Activated T-cell treated with anti-CD3 and anti-CD28 coated beads, Interleukin-2, amount 50 U/mL, for 72 hours (primary cell): ENCODE measurements at regions not wholly inside any gene's neighbourhood (a gene's known extent, or its start where the extent isn't known, plus 50 kb on each side); places are given as distances from the start of the nearest gene placed in this dataset.
"Not testable (repeated sequence)": the region's sequence is repeated elsewhere in the genome, so short reads cannot be mapped to it uniquely, and the experiment has no call there.

ENCODE experiments used
- ATAC-seq, 2 donors: fragments of 150-1000 bp; cut with Tn5 transposase; replicated peaks in 1 of 2; 2 replicates each; pipeline ENCODE4 v1.10.0; 2021; ENCODE audit warnings: moderate library complexity in 2 of 2, mild to moderate bottlenecking in 1 of 2
- DNase-seq, 2 donors: peaks; one replicate each; pipeline ENCODE4 v3.0.0; 2021 to 2022; ENCODE audit warnings: mixed read lengths in 1 of 2
- H3K27ac Mint-ChIP-seq: one replicate; pipeline ENCODE4 v1.8.0; 2022; ENCODE audit warnings: mild to moderate bottlenecking, moderate library complexity, mixed read lengths
- H3K27me3 Mint-ChIP-seq: one replicate; pipeline ENCODE4 v1.8.0; 2022; ENCODE audit warnings: low read depth, mixed read lengths
- H3K36me3 Mint-ChIP-seq, 2 donors: one replicate each; pipeline ENCODE4 v1.8.0; 2022; ENCODE audit warnings: mixed read lengths in 2 of 2, mild to moderate bottlenecking in 1 of 2; ENCODE audit not compliant: insufficient read depth in 2 of 2
- H3K4me1 Mint-ChIP-seq: one replicate; pipeline ENCODE4 v1.8.0; 2022; ENCODE audit warnings: low read depth, mixed read lengths
- H3K4me3 Mint-ChIP-seq, 2 donors: one replicate each; pipeline ENCODE4 v1.8.0; 2022; ENCODE audit warnings: mild to moderate bottlenecking in 2 of 2, mixed read lengths in 2 of 2, moderate library complexity in 2 of 2
- H3K9me3 Mint-ChIP-seq, 2 donors: one replicate each; pipeline ENCODE4 v1.8.0; 2022; ENCODE audit warnings: mixed read lengths in 2 of 2

GRCh38 chr9:613771-614347 lies 227.6 kb upstream of the DMRT1 start:
- peaks cover 6% of the 10 kb centered on the region for H3K4me1 Mint-ChIP-seq
- H3K9me3 Mint-ChIP-seq = no peaks in the 10 kb centered on the region
- H3K36me3 Mint-ChIP-seq = no peaks in the 10 kb centered on the region
- no peak overlapping the region for H3K27ac Mint-ChIP-seq
- H3K4me3 Mint-ChIP-seq = peak overlapping the region in 1 of 2 donors; percentile 24
- ATAC-seq (peak; percentile 75 to 80), DNase-seq (peak; percentile 26 to 45)
- no peaks in the 10 kb centered on the region for H3K27me3 Mint-ChIP-seq

GRCh38 chr9:614431-614830 lies 227.1 kb upstream of the DMRT1 start:
- ATAC-seq = no peak
- no peaks in the 10 kb centered on the region for H3K9me3 Mint-ChIP-seq
- H3K27me3 Mint-ChIP-seq = no peaks in the 10 kb centered on the region
- H3K27ac Mint-ChIP-seq = no peak overlapping the region
- H3K4me3 Mint-ChIP-seq = no peak overlapping the region
- no peak for DNase-seq
- H3K4me1 Mint-ChIP-seq = peaks cover 6% of the 10 kb centered on the region
- H3K36me3 Mint-ChIP-seq = no peaks in the 10 kb centered on the region

GRCh38 chr9:615756-616155 lies 225.7 kb upstream of the DMRT1 start:
- H3K27me3 Mint-ChIP-seq = no peaks in the 10 kb centered on the region
- no peaks in the 10 kb centered on the region for H3K36me3 Mint-ChIP-seq
- peaks cover 6% of the 10 kb centered on the region for H3K4me1 Mint-ChIP-seq
- H3K27ac Mint-ChIP-seq = no peak overlapping the region
- no peak overlapping the region for H3K4me3 Mint-ChIP-seq
- ATAC-seq (no peak), DNase-seq (no peak)
- H3K9me3 Mint-ChIP-seq = no peaks in the 10 kb centered on the region

- Mint-ChIP-seq H3K4me1 (peaks cover 6% of the 10 kb centered on the region), H3K9me3 (no peaks in the 10 kb centered on the region), H3K36me3 (no peaks in the 10 kb centered on the region), H3K27ac (no peak overlapping the region), H3K4me3 (no peak overlapping the region), H3K27me3 (no peaks in the 10 kb centered on the region)
- ATAC-seq (no peak), DNase-seq (no peak)
Observed at GRCh38 chr9:616694-617093, 224.8 kb upstream of the DMRT1 start.

- H3K9me3 Mint-ChIP-seq = no peaks in the 10 kb centered on the region
- H3K4me3 Mint-ChIP-seq = no peak overlapping the region
- H3K36me3 Mint-ChIP-seq = no peaks in the 10 kb centered on the region
- ATAC-seq = no peak
- DNase-seq = no peak
- H3K27ac Mint-ChIP-seq = no peak overlapping the region
- no peaks in the 10 kb centered on the region for H3K27me3 Mint-ChIP-seq
- peaks cover 6% of the 10 kb centered on the region for H3K4me1 Mint-ChIP-seq
Observed at GRCh38 chr9:617445-618085, 223.9 kb upstream of the DMRT1 start.

GRCh38 chr9:618478-618877 lies 223.0 kb upstream of the DMRT1 start:
- Mint-ChIP-seq H3K27ac (no peak overlapping the region), H3K27me3 (no peaks in the 10 kb centered on the region), H3K9me3 (no peaks in the 10 kb centered on the region), H3K4me3 (no peak overlapping the region), H3K36me3 (no peaks in the 10 kb centered on the region), H3K4me1 (peaks cover 6% of the 10 kb centered on the region)
- DNase-seq (no peak), ATAC-seq (no peak)

GRCh38 chr9:621201-621855 lies 220.2 kb upstream of the DMRT1 start:
- no peak for ATAC-seq
- Mint-ChIP-seq H3K4me3 (no peak overlapping the region), H3K27ac (no peak overlapping the region), H3K4me1 (no peaks in the 10 kb centered on the region), H3K9me3 (no peaks in the 10 kb centered on the region), H3K27me3 (no peaks in the 10 kb centered on the region), H3K36me3 (no peaks in the 10 kb centered on the region)
- no peak for DNase-seq

- no peaks in the 10 kb centered on the region for H3K9me3 Mint-ChIP-seq
- no peaks in the 10 kb centered on the region for H3K36me3 Mint-ChIP-seq
- ATAC-seq = no peak
- peaks cover 8% of the 10 kb centered on the region for H3K4me1 Mint-ChIP-seq
- H3K4me3 Mint-ChIP-seq = no peak overlapping the region
- no peaks in the 10 kb centered on the region for H3K27me3 Mint-ChIP-seq
- no peak overlapping the region for H3K27ac Mint-ChIP-seq
- DNase-seq = no peak
Observed at GRCh38 chr9:624935-625500, 216.5 kb upstream of the DMRT1 start.

- Mint-ChIP-seq H3K4me1 (peaks cover 12% of the 10 kb centered on the region), H3K27ac (no peak overlapping the region), H3K27me3 (no peaks in the 10 kb centered on the region), H3K4me3 (no peak overlapping the region), H3K9me3 (no peaks in the 10 kb centered on the region), H3K36me3 (no peaks in the 10 kb centered on the region)
- ATAC-seq = no peak
- DNase-seq = no peak
Observed at GRCh38 chr9:625613-626012, 215.9 kb upstream of the DMRT1 start.

GRCh38 chr9:626114-626513 lies 215.4 kb upstream of the DMRT1 start:
- not testable (repeated sequence) for ATAC-seq, H3K36me3 Mint-ChIP-seq, H3K27me3 Mint-ChIP-seq, H3K9me3 Mint-ChIP-seq, H3K4me3 Mint-ChIP-seq, DNase-seq, H3K27ac Mint-ChIP-seq
- H3K4me1 Mint-ChIP-seq = peaks cover 15% of the 10 kb centered on the region

- Mint-ChIP-seq H3K36me3 (no peaks in the 10 kb centered on the region), H3K4me1 (peaks cover 20% of the 10 kb centered on the region), H3K9me3 (no peaks in the 10 kb centered on the region), H3K4me3 (no peak overlapping the region), H3K27me3 (no peaks in the 10 kb centered on the region), H3K27ac (peak overlapping the region; percentile 36)
- DNase-seq = no peak
- ATAC-seq = no peak
Observed at GRCh38 chr9:626596-626995, 214.9 kb upstream of the DMRT1 start.

GRCh38 chr9:627336-627970 lies 214.0 kb upstream of the DMRT1 start:
- Mint-ChIP-seq H3K4me1 (peaks cover 28% of the 10 kb centered on the region), H3K36me3 (no peaks in the 10 kb centered on the region), H3K27ac (no peak overlapping the region), H3K4me3 (no peak overlapping the region), H3K27me3 (no peaks in the 10 kb centered on the region), H3K9me3 (no peaks in the 10 kb centered on the region)
- DNase-seq (no peak), ATAC-seq (no peak)

- peaks cover 28% of the 10 kb centered on the region for H3K4me1 Mint-ChIP-seq
- H3K9me3 Mint-ChIP-seq = peaks cover 0 to 2% of the 10 kb centered on the region in 2 donors
- DNase-seq (peak; percentile 8), ATAC-seq (peak in 1 of 2 donors; percentile 32)
- no peaks in the 10 kb centered on the region for H3K27me3 Mint-ChIP-seq
- H3K4me3 Mint-ChIP-seq = no peak overlapping the region
- H3K36me3 Mint-ChIP-seq = peaks cover 0 to 5% of the 10 kb centered on the region in 2 donors
- H3K27ac Mint-ChIP-seq = no peak overlapping the region
Observed at GRCh38 chr9:629146-629545, 212.4 kb upstream of the DMRT1 start.
